Endothelial cell of umbilical vein (primary cell): ENCODE measurements at regions not wholly inside any gene's neighbourhood (a gene's known extent, or its start where the extent isn't known, plus 50 kb on each side); places are given as distances from the start of the nearest gene placed in this dataset.

Experiments used
- BruUV-seq: library from RNA; stranded (reverse); fragments of 400-500 nt; replicated peaks from 2 replicates; lab custom pipeline; 2021; lab: Mats Ljungman, UMichigan
- CTCF ChIA-PET: fragments of 300-600, 350-600 bp; sonication (Branson Sonifier 250); formaldehyde crosslinking; loops from one replicate; lab custom pipeline; 2021; ENCODE audit warnings: antibody characterized with exemption, inconsistent platforms; lab: Charles Lee
- POLR2A ChIA-PET: fragments of 300-600, 350-600 bp; sonication (Branson Sonifier 250); formaldehyde crosslinking; loops from one replicate; lab custom pipeline; 2021; ENCODE audit warnings: antibody characterized with exemption, inconsistent platforms; lab: Charles Lee
- DNase-seq: peaks from one replicate; pipeline ENCODE4 v3.0.0-alpha.2; 2011; ENCODE audit warnings: low read depth, low spot score
- FAIRE-seq: peaks from 2 replicates; lab custom pipeline; 2011; peaks lifted over from hg19 to GRCh38; lab: Jason Lieb, UNC
- H2AFZ ChIP-seq: 2 replicates; pipeline ENCODE4 v1.6.0; 2012; ENCODE audit warnings: low read depth, low read length, control low read depth, inconsistent platforms
- H3K27ac ChIP-seq: 2 replicates; pipeline ENCODE4 v1.5.1; 2011; ENCODE audit warnings: low read depth, mild to moderate bottlenecking, control low read depth, low read length, moderate library complexity; ENCODE audit not compliant: insufficient read depth
- H3K27me3 ChIP-seq, 2 experiments: 2 replicates each; pipeline versions ENCODE4 v1.6.0 to v1.6.1; 2011; ENCODE audit warnings: low read length in 2 of 2, mixed read lengths in 1 of 2; ENCODE audit not compliant: control insufficient read depth in 2 of 2, insufficient read depth in 2 of 2
- H3K36me3 ChIP-seq, 2 experiments: 2 replicates in 1 of 2; 3 replicates in 1 of 2; pipeline ENCODE4 v1.5.1; 2011; ENCODE audit warnings: low read length in 2 of 2, mild to moderate bottlenecking in 1 of 2, moderate library complexity in 1 of 2; ENCODE audit not compliant: control insufficient read depth in 2 of 2, insufficient read depth in 2 of 2; ENCODE audit errors: extremely low read depth in 1 of 2
- H3K4me1 ChIP-seq: 3 replicates; pipeline ENCODE4 v1.5.1; 2011; ENCODE audit warnings: mild to moderate bottlenecking, low read length; ENCODE audit not compliant: control insufficient read depth, insufficient read depth; ENCODE audit errors: extremely low read depth
- H3K4me2 ChIP-seq: 2 replicates; pipeline ENCODE4 v1.6.1; 2011; ENCODE audit warnings: low read length, control low read depth, mixed read lengths; ENCODE audit not compliant: insufficient read depth
- H3K4me3 ChIP-seq, 3 experiments: fragments of 200-600 bp in 1 of 3; sonication (generic), shearing (Covaris generic) in 1 of 3; replicated peaks in 1 of 3; 2 replicates each; pipeline ENCODE4 v1.5.1; 2011 to 2016; ENCODE audit warnings: control low read depth in 3 of 3, low read length in 3 of 3, mild to moderate bottlenecking in 2 of 3, inconsistent platforms in 1 of 3, low read depth in 1 of 3, moderate library complexity in 1 of 3; ENCODE audit not compliant: insufficient read depth in 1 of 3
- H3K79me2 ChIP-seq: 2 replicates; pipeline ENCODE4 v1.6.0; 2012; ENCODE audit warnings: low read length, inconsistent platforms; ENCODE audit not compliant: control insufficient read depth, insufficient read depth
- H3K9ac ChIP-seq: replicated peaks from 2 replicates; pipeline ENCODE3; 2011; ENCODE audit warnings: low read length, control low read depth; ENCODE audit not compliant: insufficient read depth; ENCODE audit errors: extremely low read depth
- H3K9me1 ChIP-seq: replicated peaks from 3 replicates; pipeline ENCODE4 v1.6.0; 2011; ENCODE audit warnings: mild to moderate bottlenecking, low read length; ENCODE audit not compliant: control insufficient read depth, insufficient read depth; ENCODE audit errors: extremely low read depth
- H3K9me3 ChIP-seq: replicated peaks from 2 replicates; pipeline ENCODE4 v1.5.1; 2012; ENCODE audit warnings: low read length, inconsistent platforms; ENCODE audit not compliant: control insufficient read depth, insufficient read depth
- H4K20me1 ChIP-seq: replicated peaks from 2 replicates; pipeline ENCODE3; 2011; ENCODE audit warnings: mild to moderate bottlenecking, low read length; ENCODE audit not compliant: control insufficient read depth, insufficient read depth; ENCODE audit errors: extremely low read depth
- CTCF ChIP-seq, 2 donors: IDR thresholded peaks; 1 replicate in 1 of 2; 2 replicates in 1 of 2; pipeline ENCODE4 v1.5.1; 2011; ENCODE audit warnings: low read length in 2 of 2, mild to moderate bottlenecking in 2 of 2, moderate library complexity in 2 of 2, control low read depth in 1 of 2, inconsistent platforms in 1 of 2, low read depth in 1 of 2; ENCODE audit not compliant: insufficient read depth in 1 of 2; ENCODE audit errors: extremely low read depth in 1 of 2
- EZH2 ChIP-seq: IDR thresholded peaks from 2 replicates; pipeline ENCODE4 v1.6.1; 2012; ENCODE audit warnings: borderline replicate concordance, low read depth, mild to moderate bottlenecking, moderate library complexity, low read length, inconsistent platforms; ENCODE audit not compliant: severe bottlenecking
- FOS ChIP-seq: IDR thresholded peaks from 2 replicates; pipeline ENCODE4 v1.6.1; 2011; ENCODE audit warnings: mild to moderate bottlenecking, low read length, moderate library complexity, borderline replicate concordance; ENCODE audit not compliant: insufficient read depth
- GATA2 ChIP-seq: IDR thresholded peaks from 2 replicates; pipeline ENCODE4 v1.7.0; 2011; ENCODE audit warnings: low read depth, mild to moderate bottlenecking, moderate library complexity, mixed read lengths, low read length; ENCODE audit not compliant: insufficient read length, insufficient read depth
- JUN ChIP-seq: IDR thresholded peaks from 2 replicates; pipeline ENCODE4 v1.6.1; 2011; ENCODE audit warnings: borderline replicate concordance, low read depth; ENCODE audit not compliant: insufficient read length, insufficient read depth
- MYC ChIP-seq: IDR thresholded peaks from one replicate; pipeline ENCODE4 v1.6.1; 2011; ENCODE audit warnings: mild to moderate bottlenecking, low read depth, low read length
- POLR2A ChIP-seq: IDR thresholded peaks from 2 replicates; pipeline ENCODE4 v1.6.1; 2012; ENCODE audit warnings: low read depth, mild to moderate bottlenecking, control low read depth, low read length
- POLR2AphosphoS5 ChIP-seq: IDR thresholded peaks from 2 replicates; pipeline ENCODE4 v1.6.1; 2012; ENCODE audit warnings: low read depth, mild to moderate bottlenecking, control low read depth, low read length, moderate library complexity; ENCODE audit not compliant: insufficient read depth
- dilution Hi-C: fragments of 300-500 bp; cut with MboI; formaldehyde crosslinking; loops from one replicate; pipeline ENCODE4 v1.15.0; 2019; ENCODE audit warnings: low sequenced_read_pairs; ENCODE audit not compliant: extremely low pct_ligation_motif_present
- intact Hi-C: fragments of 100-400 bp; cut with micrococcal nuclease; formaldehyde crosslinking; loops from one replicate; pipeline ENCODE4 v1.10.0; 2022
- TF ChIP-seq, protein P1 (sequence below): IDR thresholded peaks from 2 replicates; pipeline ENCODE4 v1.6.1; 2011; ENCODE audit not compliant: insufficient read depth, insufficient read length

DNA sequence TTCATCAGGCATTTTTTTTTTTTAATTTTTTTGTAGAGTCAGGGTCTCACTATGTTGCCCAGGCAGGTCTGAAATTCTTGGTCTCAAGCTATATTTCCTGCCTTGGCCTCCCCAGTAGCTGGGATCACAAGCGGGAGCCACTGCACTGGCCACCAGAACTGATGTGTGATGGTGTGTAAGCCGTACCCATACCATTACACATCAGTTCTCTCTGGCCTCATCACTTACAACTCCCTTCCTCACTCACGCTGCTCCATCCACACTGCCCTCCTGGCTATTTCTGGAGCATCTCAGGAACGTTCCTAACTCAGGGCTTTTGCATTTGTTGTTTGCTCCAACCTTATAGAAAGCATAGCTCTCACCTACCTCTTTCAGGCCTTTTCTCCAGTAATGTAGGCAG is 834.5 kb upstream of the ID2 start:
- Histone ChIP-seq H3K9me3 (peaks cover 6% of the 10 kb centered on the region), H3K4me2 (no peak overlapping the region), H3K9me1 (no peaks in the 10 kb centered on the region), H3K36me3 (no peaks in the 10 kb centered on the region), H3K27ac (no peak overlapping the region), H3K4me1 (no peaks in the 10 kb centered on the region), H3K79me2 (no peaks in the 10 kb centered on the region), H3K27me3 (no peaks in the 10 kb centered on the region), H2AFZ (no peak overlapping the region), H4K20me1 (no peaks in the 10 kb centered on the region), H3K4me3 (no peak overlapping the region), H3K9ac (no peak overlapping the region)
- TF ChIP-seq JUN (no peak), POLR2AphosphoS5 (no peak), FOS (no peak), MYC (no peak), EZH2 (no peak), CTCF (IDR thresholded peaks at IDR 0.05; ENCODE audit: extremely low read depth in 1 of 2, insufficient read depth in 1 of 2, low read depth in 1 of 2, low read length in 2 of 2) (no peak), GATA2 (no peak), POLR2A (no peak)
- TF ChIP-seq, protein P1, sequence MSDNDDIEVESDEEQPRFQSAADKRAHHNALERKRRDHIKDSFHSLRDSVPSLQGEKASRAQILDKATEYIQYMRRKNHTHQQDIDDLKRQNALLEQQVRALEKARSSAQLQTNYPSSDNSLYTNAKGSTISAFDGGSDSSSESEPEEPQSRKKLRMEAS, result no peak
- FAIRE-seq, result no peak
- ChIA-PET POLR2A (no interaction called here), CTCF (no interaction called here)
- dilution Hi-C loops, result no loop called here
- no TSS peak for BruUV-seq
- no peak for DNase-seq
- intact Hi-C loops, result no loop called here
